Trophoblast cell (in vitro differentiated cells and primary cell): ENCODE measurements at regions not wholly inside any gene's neighbourhood (a gene's known extent, or its start where the extent isn't known, plus 50 kb on each side); places are given as distances from the start of the nearest gene placed in this dataset.
A peak's percentile ranks its signal among the peaks of the same experiment; 100 is the strongest.

ENCODE experiments used
- DNase-seq, 2 donors: peaks; one replicate each; pipeline ENCODE4 v3.0.0-alpha.2; 2016
- H2AFZ ChIP-seq: 2 replicates; pipeline ENCODE4 v1.6.1; 2013; ENCODE audit warnings: low read length, moderate library complexity, mild to moderate bottlenecking; ENCODE audit not compliant: insufficient read depth, poor library complexity
- H2AK5ac ChIP-seq: 2 replicates; pipeline ENCODE4 v1.6.1; 2013; ENCODE audit warnings: mild to moderate bottlenecking, low read length
- H2BK120ac ChIP-seq: 2 replicates; pipeline ENCODE4 v1.6.1; 2013; ENCODE audit warnings: low read length, mild to moderate bottlenecking, moderate library complexity; ENCODE audit not compliant: insufficient read depth, poor library complexity
- H2BK12ac ChIP-seq: 2 replicates; pipeline ENCODE4 v1.6.1; 2013; ENCODE audit warnings: mild to moderate bottlenecking, low read length, moderate library complexity
- H2BK5ac ChIP-seq: 2 replicates; pipeline ENCODE4 v1.6.1; 2013; ENCODE audit warnings: low read length, low read depth, moderate library complexity, mild to moderate bottlenecking; ENCODE audit not compliant: poor library complexity
- H3K14ac ChIP-seq: 2 replicates; pipeline ENCODE4 v1.6.1; 2013; ENCODE audit warnings: mild to moderate bottlenecking, low read length
- H3K18ac ChIP-seq: 2 replicates; pipeline ENCODE4 v1.6.1; 2013; ENCODE audit warnings: mild to moderate bottlenecking, low read length
- H3K23ac ChIP-seq: 2 replicates; pipeline ENCODE4 v1.6.1; 2013; ENCODE audit warnings: low read length
- H3K27ac ChIP-seq: 2 replicates; pipeline ENCODE4 v1.5.1; 2013; ENCODE audit warnings: low read depth, mild to moderate bottlenecking, inconsistent platforms, low read length, moderate library complexity
- H3K27me3 ChIP-seq: 2 replicates; pipeline ENCODE4 v1.6.1; 2013; ENCODE audit warnings: inconsistent platforms, mild to moderate bottlenecking, low read length, moderate library complexity; ENCODE audit not compliant: insufficient read depth
- H3K36me3 ChIP-seq, 2 experiments: 1 replicate in 1 of 2; 2 replicates in 1 of 2; pipeline ENCODE4 v1.6.1; 2013; ENCODE audit warnings: low read length in 2 of 2, mild to moderate bottlenecking in 2 of 2, moderate library complexity in 1 of 2; ENCODE audit not compliant: insufficient read depth in 2 of 2, control insufficient read depth in 1 of 2
- H3K4ac ChIP-seq: 2 replicates; pipeline ENCODE4 v1.6.1; 2013; ENCODE audit warnings: low read depth, mild to moderate bottlenecking, low read length, moderate library complexity
- H3K4me1 ChIP-seq, 2 experiments: 1 replicate in 1 of 2; 2 replicates in 1 of 2; pipeline ENCODE4 v1.6.1; 2013; ENCODE audit warnings: low read length in 2 of 2, mild to moderate bottlenecking in 2 of 2, moderate library complexity in 1 of 2; ENCODE audit not compliant: insufficient read depth in 2 of 2, control insufficient read depth in 1 of 2
- H3K4me2 ChIP-seq: 2 replicates; pipeline ENCODE4 v1.6.1; 2013; ENCODE audit warnings: inconsistent platforms, mild to moderate bottlenecking, low read length, moderate library complexity
- H3K4me3 ChIP-seq: 2 replicates; pipeline ENCODE4 v1.5.1; 2013; ENCODE audit warnings: mild to moderate bottlenecking, low read depth, low read length, inconsistent platforms
- H3K79me1 ChIP-seq: one replicate; pipeline ENCODE4 v1.6.1; 2013; ENCODE audit warnings: low read length
- H3K79me2 ChIP-seq: 2 replicates; pipeline ENCODE4 v1.6.1; 2013; ENCODE audit warnings: low read length, mild to moderate bottlenecking; ENCODE audit not compliant: control insufficient read depth, insufficient read depth, poor library complexity
- H3K9ac ChIP-seq: 2 replicates; pipeline ENCODE4 v1.6.1; 2013; ENCODE audit warnings: mild to moderate bottlenecking, low read length
- H3K9me3 ChIP-seq: 2 replicates; pipeline ENCODE4 v1.6.1; 2013; ENCODE audit warnings: low read depth, mild to moderate bottlenecking, control low read depth, inconsistent platforms, low read length; ENCODE audit not compliant: insufficient read depth
- H4K12ac ChIP-seq: 2 replicates; pipeline ENCODE4 v1.6.1; 2013; ENCODE audit warnings: low read depth, mild to moderate bottlenecking, low read length, moderate library complexity
- H4K8ac ChIP-seq: 2 replicates; pipeline ENCODE4 v1.6.1; 2013; ENCODE audit warnings: low read depth, mild to moderate bottlenecking, low read length, moderate library complexity
- H4K91ac ChIP-seq: one replicate; pipeline ENCODE4 v1.6.1; 2013; ENCODE audit warnings: low read depth, mild to moderate bottlenecking, low read length, moderate library complexity
- WGBS: extraction: QIAGEN DNeasy Blood & Tissue Kit; methylation state at CpG from one replicate; pipeline ENCODE4 v1.1.7; 2013; ENCODE audit warnings: missing lambda C conversion rate; ENCODE audit not compliant: insufficient read length, insufficient coverage; ENCODE audit errors: extremely low coverage; 5-methylcytosine and 5-hydroxymethylcytosine counted together

DNA sequence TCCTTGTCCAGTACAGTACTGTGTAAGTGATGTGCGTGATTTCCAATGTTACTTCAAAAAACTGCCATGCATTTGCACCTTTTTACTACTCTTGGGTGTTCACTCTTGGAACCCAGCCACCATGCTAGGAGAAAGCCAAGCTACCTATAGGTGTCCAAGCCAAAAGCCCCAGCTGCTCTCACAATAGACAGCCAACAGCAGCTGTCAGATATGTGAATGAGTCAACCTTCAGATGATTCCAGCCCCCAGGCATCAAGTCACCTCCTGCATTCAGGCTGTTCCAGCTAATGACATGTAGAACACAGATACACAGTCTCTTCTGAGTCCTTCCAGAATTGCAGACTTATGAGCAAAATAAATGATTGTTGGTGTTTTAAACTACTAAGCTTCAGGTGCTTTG is 417.7 kb upstream of the TGFBR2 start:
- Histone ChIP-seq H4K8ac (no peak overlapping the region), H3K23ac (no peak overlapping the region), H3K27ac (no peak overlapping the region), H3K36me3 (no peaks in the 10 kb centered on the region), H2BK12ac (no peak overlapping the region), H2AFZ (no peak overlapping the region), H3K14ac (no peak overlapping the region), H3K79me1 (no peaks in the 10 kb centered on the region), H3K79me2 (no peaks in the 10 kb centered on the region), H2AK5ac (no peak overlapping the region), H3K4me2 (no peak overlapping the region), H3K4me3 (no peak overlapping the region), H3K27me3 (no peaks in the 10 kb centered on the region), H3K9ac (no peak overlapping the region), H3K4me1 (peaks cover 2 to 6% of the 10 kb centered on the region in 2 experiments), H2BK120ac (no peak overlapping the region), H3K9me3 (no peaks in the 10 kb centered on the region), H4K91ac (no peak overlapping the region), H2BK5ac (no peak overlapping the region), H3K4ac (no peak overlapping the region), H3K18ac (no peak overlapping the region), H4K12ac (no peak overlapping the region)
- no CpG with 5 or more reads among the region's 1 CpG for WGBS
- DNase-seq = peak; percentile 90 to 91

DNA sequence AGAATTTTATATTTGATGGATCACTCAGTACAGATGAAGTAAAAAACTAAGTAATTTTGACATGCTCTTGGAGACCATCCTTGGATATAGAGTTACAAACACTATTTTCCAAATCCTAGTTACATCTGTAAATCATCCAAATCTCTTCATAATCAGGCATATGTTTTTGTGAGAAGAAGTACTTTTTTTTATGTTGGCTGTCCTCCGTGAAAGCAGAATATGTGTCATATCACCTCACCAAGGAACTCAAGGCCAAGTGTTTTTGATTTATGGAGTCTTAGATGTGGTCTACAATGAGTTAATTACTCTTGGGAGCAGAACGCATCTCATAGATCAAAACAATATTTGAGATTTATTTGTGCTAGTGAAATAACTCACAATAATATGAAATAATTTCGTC is 416.5 kb upstream of the TGFBR2 start:
- no peak overlapping the region for H3K23ac ChIP-seq
- no peak overlapping the region for H2AK5ac ChIP-seq
- WGBS = no CpG with 5 or more reads among the region's 3 CpGs
- DNase-seq = no peak
- no peak overlapping the region for H3K4ac ChIP-seq
- no peaks in the 10 kb centered on the region for H3K36me3 ChIP-seq
- H3K14ac ChIP-seq = no peak overlapping the region
- no peak overlapping the region for H2BK120ac ChIP-seq
- no peaks in the 10 kb centered on the region for H3K9me3 ChIP-seq
- H3K79me2 ChIP-seq = no peaks in the 10 kb centered on the region
- no peaks in the 10 kb centered on the region for H3K27me3 ChIP-seq
- no peak overlapping the region for H4K12ac ChIP-seq
- H4K8ac ChIP-seq = no peak overlapping the region
- no peak overlapping the region for H2BK12ac ChIP-seq
- H3K79me1 ChIP-seq = no peaks in the 10 kb centered on the region
- H4K91ac ChIP-seq = no peak overlapping the region
- no peak overlapping the region for H2AFZ ChIP-seq
- no peak overlapping the region for H3K4me3 ChIP-seq
- H3K9ac ChIP-seq = no peak overlapping the region
- no peak overlapping the region for H3K4me2 ChIP-seq
- H3K27ac ChIP-seq = no peak overlapping the region
- no peak overlapping the region for H3K18ac ChIP-seq
- no peak overlapping the region for H2BK5ac ChIP-seq
- peaks cover 2 to 5% of the 10 kb centered on the region in 2 experiments for H3K4me1 ChIP-seq

DNA sequence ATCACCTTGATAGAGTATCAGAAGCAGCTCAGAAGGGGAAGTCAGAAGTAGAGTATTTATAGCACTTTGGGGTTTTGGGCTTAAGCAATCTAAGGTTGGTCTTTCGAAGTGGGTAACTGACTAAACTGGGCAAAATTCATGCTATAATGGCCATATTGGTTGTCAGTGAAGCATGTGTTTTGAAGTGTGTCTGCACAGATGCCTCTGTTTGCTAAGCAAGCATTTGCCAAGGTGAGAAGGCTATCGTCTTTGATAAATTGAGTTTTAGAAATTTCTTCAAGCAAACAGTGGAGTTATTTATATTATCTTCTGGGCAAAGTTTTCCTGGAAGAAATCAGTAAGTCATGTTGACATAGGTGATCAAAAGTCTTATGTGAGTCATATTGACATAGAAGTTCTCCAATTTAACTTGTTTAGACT is 412.8 kb upstream of the TGFBR2 start:
- H3K79me1 ChIP-seq = no peaks in the 10 kb centered on the region
- no peak overlapping the region for H3K18ac ChIP-seq
- H3K36me3 ChIP-seq = no peaks in the 10 kb centered on the region
- H3K23ac ChIP-seq = no peak overlapping the region
- no peak overlapping the region for H2BK120ac ChIP-seq
- H4K12ac ChIP-seq = no peak overlapping the region
- no peak overlapping the region for H3K27ac ChIP-seq
- no peak overlapping the region for H2AK5ac ChIP-seq
- H3K4me2 ChIP-seq = no peak overlapping the region
- WGBS = no CpG with 5 or more reads among the region's 2 CpGs
- H3K9me3 ChIP-seq = no peaks in the 10 kb centered on the region
- no peak overlapping the region for H3K4me3 ChIP-seq
- H3K79me2 ChIP-seq = no peaks in the 10 kb centered on the region
- H2AFZ ChIP-seq = no peak overlapping the region
- no peak overlapping the region for H2BK12ac ChIP-seq
- H3K9ac ChIP-seq = no peak overlapping the region
- H2BK5ac ChIP-seq = no peak overlapping the region
- H3K4ac ChIP-seq = no peak overlapping the region
- H3K27me3 ChIP-seq = no peaks in the 10 kb centered on the region
- no peak for DNase-seq
- H3K4me1 ChIP-seq = peaks cover under 1% of the 10 kb centered on the region in 2 experiments
- H4K8ac ChIP-seq = no peak overlapping the region
- H3K14ac ChIP-seq = no peak overlapping the region
- no peak overlapping the region for H4K91ac ChIP-seq

GRCh38 chr3:30195352-30195751 is 411.0 kb upstream of the TGFBR2 start:
- no peaks in the 10 kb centered on the region for H3K9me3 ChIP-seq
- no peak overlapping the region for H4K91ac ChIP-seq
- no peak overlapping the region for H3K4me3 ChIP-seq
- H3K9ac ChIP-seq = no peak overlapping the region
- no peak overlapping the region for H2AFZ ChIP-seq
- no peak overlapping the region for H3K23ac ChIP-seq
- no peak overlapping the region for H4K8ac ChIP-seq
- H3K79me1 ChIP-seq = no peaks in the 10 kb centered on the region
- no peak overlapping the region for H3K4me2 ChIP-seq
- no peaks in the 10 kb centered on the region for H3K79me2 ChIP-seq
- no peaks in the 10 kb centered on the region for H3K36me3 ChIP-seq
- H2BK5ac ChIP-seq = no peak overlapping the region
- H3K27ac ChIP-seq = no peak overlapping the region
- no CpG with 5 or more reads among the region's 2 CpGs for WGBS
- no peak overlapping the region for H4K12ac ChIP-seq
- H3K4me1 ChIP-seq = no peaks in the 10 kb centered on the region
- no peak overlapping the region for H3K4ac ChIP-seq
- no peak for DNase-seq
- H2BK12ac ChIP-seq = no peak overlapping the region
- H3K18ac ChIP-seq = no peak overlapping the region
- no peaks in the 10 kb centered on the region for H3K27me3 ChIP-seq
- H2AK5ac ChIP-seq = no peak overlapping the region
- no peak overlapping the region for H3K14ac ChIP-seq
- no peak overlapping the region for H2BK120ac ChIP-seq
